ENCODE measurements at regions not wholly inside any gene's neighbourhood (a gene's known extent, or its start where the extent isn't known, plus 50 kb on each side); places are given as distances from the start of the nearest gene placed in this dataset.
A peak's percentile ranks its signal among the peaks of the same experiment; 100 is the strongest.

DNA sequence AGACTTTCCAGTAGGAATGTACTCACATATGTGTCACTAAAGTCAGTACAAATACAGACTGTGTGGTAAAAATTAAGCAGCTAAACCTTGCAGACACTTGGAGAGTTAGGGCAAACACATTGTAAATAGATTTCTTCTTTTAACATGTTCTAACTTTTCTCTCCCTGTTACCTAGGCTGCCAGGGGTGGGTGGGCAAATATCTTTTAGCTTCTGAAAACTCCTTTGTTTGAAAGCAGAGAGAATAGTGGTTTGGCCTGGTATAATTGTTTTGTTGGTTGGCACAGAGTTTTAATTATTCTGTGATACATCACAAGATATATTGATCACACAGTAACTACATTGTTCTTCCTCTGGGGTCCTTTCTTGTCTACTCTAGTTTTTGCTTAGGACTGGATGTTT is 289.8 kb upstream of the DACH1 start:
- no peak for DNase-seq

DNA sequence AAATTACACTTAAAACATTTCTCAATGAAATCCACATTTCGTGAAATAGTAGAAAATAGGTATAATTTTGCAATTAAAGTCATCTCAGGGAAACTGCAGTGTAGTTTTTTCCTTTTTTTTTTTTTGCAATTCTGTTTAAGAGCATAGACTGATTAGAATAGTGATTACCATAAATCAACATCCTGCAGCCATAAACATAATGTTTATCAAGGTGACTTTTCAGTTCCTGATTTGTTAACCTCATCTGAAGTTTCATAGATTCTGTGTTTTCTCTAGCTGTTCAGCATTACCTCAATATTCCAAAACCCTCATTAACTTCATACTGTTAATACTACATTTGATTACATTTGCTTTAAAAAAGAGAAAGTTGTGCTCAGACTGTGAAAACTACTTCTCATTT is 286.3 kb upstream of the DACH1 start:
- no peak for DNase-seq

DNA sequence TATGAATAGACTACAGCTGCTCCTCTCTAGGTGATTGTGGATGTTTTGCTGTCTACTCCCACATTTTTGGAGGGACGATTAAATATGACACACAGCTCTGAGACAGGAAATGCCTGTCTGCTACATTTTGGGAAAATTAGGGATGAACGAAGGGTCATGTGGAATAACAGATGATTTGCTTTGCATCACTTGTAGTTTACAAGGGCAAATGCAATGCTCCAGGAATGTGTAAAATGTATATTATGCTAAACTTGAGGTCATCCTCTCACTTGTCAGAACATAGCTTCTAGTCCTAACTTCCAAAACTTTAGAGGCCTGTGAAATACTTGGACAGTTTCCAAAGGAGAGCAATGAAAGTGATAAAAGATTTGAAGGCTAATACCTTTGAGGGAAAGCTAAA is 284.2 kb upstream of the DACH1 start:
- DNase-seq, result no peak

DNA sequence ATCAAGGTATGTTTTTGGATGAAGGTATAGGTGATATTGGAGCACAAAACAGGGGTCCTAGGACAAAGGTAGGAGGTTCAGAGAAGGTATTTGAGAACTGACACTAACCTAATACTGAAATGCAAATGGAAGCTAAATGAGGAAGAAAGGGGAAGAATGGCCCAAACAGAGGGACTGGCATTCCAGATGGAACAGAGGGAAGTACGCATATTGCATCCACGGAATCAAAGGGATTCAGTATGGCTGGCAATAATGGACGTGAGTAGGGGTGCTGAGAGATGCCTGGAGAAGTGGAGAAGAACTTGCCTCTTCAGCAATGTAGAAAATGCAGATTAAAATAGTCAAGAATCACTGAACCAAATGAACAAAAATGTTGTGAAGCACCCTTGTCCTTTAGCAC is 283.5 kb upstream of the DACH1 start:
- DNase-seq, result no peak

DNA sequence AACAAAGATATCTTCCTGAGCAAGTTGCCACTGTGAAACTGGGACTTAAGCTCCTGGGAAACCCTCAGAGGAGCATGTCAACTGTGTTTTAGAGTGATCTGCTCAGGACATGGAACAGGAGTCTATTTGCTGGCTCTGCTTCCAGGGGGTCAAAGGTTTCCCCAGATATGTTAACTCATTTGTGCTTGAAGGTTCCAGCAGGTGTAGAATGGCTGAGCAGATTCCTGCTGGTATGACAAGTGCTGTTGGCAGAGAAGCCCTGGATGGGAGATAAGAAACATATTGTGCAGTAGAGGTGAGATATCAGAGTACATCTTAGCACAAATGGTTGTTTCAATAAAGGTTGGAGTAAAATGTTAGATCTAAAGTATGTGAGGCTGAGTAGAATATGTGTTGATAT is 282.7 kb upstream of the DACH1 start:
- DNase-seq, result no peak

DNA sequence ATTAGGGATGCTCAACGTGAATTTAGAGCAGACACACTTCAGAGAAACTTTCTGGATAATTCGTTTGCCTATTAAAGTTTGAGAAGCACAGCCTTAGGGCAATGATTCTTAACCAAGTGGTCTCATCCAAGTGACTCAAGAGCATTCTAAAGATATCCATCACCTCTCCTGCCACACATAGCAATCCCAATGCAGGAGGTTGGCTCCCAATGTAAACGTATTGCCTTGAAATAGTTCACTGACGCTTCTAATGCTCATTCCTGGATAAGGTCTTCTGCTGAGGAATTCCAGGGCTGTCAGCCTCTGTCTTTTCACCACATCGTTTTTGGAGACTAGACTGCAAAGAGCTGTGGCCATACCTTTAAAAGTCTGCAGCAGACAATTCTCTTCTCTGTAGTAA is 279.8 kb upstream of the DACH1 start:
- DNase-seq, result no peak

DNA sequence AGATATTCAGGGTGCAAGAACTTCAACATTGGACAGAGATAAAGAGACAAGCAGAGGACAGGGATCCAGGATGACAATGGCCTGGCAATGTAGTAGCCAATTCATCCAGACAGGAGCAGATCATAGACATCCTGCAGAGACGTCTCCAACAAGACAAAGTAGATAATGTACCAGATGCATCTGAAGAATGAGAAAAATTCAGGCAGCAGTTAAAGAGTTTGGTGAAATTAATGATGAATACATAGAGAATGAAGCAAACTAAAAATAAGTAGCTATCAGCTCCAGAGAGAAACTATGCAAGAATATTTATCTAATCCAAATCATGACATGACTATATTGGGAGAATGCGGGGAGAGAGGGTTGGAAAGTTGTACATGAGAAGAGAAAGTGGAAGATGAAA is 278.4 kb upstream of the DACH1 start:
- no peak for DNase-seq

DNA sequence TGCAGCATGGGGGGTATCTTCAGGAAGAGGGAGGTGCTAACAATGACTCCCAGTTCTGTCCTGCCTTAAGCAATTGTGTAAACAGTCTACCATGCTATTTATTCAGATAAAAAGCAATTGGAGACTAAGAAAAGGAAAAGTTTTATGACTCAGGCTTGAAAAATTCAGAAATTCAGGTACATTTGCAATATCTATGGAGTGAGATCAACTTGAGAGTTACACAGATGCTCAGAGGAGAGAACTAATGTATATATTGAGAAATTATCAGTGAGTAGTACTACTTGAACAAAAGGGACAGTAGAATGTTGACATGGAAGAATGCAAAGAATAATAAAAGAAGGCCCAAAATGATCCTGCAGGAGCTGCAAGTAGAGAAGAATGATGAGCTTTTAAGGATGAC is 277.6 kb upstream of the DACH1 start:
- no peak for DNase-seq

DNA sequence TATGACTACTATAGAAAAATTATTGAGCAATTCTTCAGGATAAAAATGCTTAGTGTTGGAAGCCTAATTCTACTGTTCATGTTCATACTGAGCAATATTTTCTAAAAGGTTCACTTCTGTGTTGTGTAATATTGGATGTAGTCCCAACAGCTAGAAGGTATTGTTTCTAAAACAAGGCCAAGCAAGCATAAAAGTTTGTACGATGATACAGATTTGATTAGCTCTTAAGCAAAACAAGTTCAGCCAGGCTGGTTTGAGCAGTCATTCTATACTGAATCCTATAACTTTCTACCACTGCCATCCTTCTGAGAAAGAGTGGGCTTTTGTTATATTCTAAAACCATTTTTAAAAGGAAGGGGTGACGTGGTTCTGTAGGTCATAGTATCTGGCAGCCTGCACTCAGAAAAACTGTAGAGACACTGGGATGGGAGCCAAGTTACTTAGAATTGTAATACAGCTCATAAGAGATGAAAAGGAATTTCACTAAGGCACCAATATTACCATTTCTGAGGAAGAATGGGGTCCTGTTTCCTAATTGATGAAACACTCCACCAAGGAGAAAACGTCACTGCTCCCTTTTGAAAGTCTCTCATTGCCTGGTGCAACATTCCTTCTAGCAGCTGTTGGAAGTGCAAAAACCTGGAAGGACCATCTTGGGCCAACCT is 275.0 kb upstream of the DACH1 start:
- no peak for DNase-seq

DNA sequence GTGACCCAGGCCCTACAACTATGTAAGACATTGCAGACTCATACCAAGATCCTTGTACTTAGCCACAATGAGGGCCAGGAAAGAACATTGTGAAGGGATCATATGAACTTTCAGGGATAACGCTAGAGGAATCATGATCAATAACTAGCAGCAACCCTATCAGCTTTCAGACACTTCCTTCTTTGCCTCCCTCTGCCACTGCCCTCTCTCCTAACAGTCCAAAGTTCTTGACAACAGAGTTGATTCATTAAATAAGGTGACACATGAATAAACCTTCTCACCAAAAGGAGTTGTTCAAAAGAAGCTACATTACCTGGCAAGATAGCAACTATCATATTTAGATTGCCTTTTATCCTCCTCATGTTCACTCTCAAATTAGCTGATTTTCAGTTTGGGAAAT is 272.2 kb upstream of the DACH1 start:
- DNase-seq, result no peak

DNA sequence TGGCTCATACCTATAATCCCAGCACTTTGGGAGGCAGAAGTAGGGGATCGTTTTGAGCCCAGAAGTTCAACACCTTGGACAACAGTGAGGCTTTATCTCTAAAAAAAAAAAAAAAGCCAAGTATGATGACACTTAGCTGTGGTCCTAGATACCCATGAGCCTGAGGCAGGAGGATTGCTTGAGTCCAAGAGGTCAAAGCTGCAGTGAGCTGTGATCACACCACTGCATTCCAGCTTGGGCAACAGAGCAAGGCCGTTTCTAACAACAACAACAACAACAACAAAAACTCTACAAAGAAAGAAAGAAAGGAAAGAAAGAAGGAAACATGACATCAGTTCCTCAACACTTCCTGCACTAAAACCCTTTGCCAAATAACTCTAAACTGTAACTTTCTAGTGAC is 265.1 kb upstream of the DACH1 start:
- DNase-seq, result no peak

DNA sequence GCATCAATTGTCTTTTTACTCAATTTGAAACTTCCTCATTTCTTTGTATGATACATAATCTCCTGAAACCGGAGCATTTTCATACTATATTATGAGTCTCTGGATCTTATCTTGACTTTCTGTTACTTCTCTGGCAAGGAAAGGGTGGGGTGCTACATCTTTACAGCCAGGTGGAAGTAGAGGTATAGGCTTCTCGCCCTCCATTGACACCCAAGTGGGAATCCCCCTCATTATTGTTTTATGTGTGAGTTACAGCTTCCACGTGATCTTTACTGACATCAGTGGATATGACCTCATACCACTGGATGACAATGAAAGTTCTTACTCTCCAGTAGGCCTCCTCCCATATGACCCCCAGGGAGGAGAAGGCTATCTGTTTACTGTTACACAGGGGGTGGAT is 262.1 kb upstream of the DACH1 start:
- DNase-seq, result no peak

DNA sequence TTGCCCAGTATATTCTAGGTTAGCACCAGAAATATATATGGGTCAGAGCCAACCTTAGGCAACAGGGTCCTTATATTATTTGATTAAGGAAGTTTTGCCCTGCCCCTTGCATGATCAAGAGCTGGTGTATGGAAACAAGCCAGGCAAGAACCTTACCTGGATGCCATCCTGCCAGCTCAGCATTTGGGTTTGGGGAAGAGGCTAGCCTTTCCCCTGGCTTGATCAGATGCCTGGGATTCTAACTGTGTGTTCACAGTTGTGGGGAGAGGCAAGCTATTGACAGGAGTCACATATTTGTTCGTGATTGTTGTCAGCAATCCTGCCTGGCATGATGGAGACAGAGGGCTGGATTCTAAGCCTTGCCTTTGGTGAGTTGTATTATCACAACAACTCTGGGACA is 260.0 kb upstream of the DACH1 start:
- no peak for DNase-seq

DNA sequence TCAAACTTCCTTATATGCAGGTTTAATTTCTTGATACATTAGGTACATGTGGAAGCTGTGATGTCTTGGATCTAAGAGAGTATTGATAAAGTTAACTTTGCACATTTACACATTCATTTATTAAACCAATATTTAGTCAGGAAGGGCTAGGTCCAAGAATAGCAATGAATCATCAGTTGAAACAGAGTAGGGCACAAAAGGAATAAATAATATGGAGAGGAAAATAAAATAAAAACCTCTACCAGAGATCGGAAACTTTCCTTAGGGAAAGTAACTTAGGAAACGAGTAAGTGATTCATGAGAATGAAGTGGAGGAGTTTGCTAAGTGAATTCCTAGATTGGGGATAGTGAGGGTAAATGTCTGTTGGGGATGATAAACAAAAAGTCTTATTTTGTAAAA is 259.4 kb upstream of the DACH1 start:
- DNase-seq, result no peak

DNA sequence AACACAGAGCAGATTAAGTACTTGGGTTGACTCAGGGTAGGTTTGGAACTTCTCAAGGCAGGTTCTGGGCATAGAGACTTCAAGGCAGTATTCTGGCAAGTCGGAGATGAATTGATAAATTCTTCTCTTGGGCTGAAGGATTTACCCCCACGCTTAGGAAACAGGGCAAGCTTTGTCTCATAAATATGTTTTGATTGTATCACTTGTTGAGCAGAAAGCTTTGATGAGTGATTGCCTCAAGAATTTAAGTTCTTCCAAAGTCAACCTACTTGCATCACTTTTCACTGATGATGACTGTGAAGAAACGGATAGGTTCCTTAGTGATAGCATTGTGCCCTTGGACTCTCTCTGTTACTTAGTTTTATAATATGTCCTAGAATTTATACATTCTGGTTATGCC is 258.6 kb upstream of the DACH1 start:
- no peak for DNase-seq

DNA sequence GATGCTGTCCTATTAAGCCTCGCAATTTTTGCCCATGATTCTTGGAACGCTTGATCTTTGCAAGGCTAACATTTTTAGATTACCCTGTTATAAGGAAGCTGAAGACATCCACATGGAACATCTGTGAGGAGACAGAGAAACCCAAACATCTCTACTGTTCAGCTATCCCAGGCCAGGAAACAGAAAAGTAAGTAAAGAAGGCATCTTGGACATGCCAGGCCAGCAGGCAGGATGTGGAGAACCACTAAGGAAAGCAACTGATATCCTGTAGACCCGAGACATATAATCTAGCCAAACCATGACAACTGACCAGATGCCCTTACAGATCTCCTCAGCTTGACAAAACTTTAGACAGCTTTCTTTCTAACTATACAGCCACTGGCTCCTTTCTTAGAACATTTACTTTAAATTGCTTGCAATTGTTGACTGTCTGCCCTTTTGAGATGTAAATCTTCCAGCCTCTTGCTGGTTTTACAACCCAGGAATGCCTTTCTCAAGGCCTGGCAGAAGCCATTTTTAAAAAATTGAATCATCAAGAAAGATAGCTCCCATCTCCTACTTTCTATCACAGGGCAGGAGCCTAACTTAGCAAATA is 255.8 kb upstream of the DACH1 start:
- peak; percentile 40 for DNase-seq

DNA sequence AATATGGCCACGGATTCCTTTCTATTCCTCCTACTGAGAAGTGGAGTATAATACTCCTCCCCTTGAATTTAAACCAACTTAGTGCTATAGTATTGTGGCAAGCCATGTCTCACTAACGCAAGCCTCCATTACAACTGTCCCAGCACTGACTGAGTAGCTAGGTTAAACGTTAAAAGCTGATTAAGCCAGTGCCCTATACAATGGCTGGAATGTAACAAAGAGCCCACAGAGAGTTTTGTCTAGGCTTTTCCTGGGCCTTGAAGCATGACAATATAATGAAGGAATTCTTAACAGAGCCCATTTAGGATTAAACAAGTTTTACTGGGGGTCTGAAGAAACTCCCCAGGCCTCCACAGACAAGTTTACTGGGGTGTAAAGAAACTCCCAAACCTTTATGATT is 254.5 kb upstream of the DACH1 start:
- no peak for DNase-seq

DNA sequence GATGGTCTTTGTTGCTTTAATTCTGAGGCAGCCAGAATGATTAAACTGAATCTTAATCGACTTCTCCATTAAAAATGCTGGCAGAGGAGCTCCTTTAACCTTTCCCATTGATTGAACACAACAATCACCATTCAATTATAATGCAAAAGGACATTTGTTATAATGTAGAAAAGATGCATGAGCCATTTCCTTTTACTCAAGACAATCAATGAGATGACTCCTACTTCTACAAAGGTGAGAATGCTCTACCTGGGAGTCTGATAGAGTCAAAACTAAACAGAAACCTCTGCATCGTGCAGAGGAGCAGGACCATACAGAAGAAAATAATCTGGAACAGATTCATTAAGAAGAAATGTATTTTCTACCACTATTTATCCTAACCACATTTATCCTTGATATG is 253.6 kb upstream of the DACH1 start:
- DNase-seq, result no peak

DNA sequence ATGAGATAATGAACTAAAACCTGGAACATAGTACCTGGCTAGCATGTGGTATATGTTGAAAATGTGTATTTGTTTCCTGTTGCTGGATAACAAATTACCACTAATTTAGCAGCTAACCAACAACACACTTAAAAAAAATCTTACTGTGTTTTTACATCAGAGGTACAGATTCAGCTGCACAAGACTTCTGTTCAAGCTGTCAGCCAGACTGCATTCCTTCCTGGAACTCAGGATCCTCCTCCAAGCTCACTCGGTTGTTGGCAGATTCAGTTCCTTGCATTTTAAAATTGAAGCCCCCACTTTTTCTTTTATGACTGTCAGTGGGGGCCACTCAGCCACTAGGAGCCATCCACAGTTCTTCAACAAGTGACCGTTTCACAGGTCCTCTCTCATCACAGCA is 246.9 kb upstream of the DACH1 start:
- DNase-seq, result no peak

DNA sequence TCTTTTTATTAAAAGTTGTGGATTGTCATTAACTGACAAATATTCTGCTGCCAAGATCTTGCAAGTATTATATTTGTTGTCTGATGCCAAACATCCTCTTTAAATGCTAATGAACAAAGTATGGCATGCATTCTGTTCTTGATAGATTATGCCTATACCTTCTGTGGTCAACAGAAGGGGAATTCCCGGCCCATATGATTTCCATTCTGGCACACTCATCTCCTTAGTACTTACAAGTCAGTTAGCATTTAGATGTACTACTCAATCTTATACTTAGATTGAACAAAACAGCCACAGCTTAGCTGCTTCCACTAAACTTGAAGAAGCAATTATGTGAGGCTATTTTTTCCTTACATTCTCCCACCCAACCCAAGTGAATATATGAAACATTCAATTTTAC is 246.1 kb upstream of the DACH1 start:
- no peak for DNase-seq

DNA sequence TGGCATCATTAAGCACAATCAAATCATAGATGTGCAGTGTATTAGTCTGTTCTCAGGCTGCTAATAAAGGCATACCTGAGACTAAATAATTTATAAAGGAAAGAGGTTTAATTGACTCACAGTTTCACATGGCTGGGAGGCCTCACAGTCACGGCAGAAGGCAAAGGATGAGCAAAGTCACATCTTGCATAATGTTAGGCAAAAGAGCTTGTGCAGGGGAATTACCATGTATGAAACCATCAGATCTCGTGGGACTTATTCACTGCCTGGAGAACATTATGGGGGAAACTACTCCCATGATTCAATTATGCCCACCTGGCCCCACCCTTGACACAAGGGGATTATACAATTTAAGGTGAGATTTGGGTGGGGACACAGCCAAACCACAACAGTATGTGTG is 245.2 kb upstream of the DACH1 start:
- no peak for DNase-seq

DNA sequence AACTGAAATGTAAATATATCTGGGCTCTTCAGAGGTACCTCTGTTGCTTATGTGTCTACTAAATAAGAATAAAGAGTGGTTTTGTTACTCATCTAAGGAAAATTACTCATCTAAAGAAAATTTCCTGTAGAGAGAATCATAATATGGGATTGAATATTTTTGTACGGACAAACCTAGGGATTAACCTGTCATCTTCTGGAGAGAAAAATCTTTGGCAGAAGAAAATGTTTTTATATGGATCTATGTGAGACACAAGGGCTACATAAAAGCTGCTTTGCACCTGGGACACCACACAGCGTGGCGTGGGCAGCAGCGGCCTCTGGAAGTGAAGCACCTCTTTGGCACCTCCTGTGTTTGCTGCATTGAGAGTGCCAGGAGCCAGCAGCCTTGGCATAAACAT is 242.9 kb upstream of the DACH1 start:
- no peak for DNase-seq

DNA sequence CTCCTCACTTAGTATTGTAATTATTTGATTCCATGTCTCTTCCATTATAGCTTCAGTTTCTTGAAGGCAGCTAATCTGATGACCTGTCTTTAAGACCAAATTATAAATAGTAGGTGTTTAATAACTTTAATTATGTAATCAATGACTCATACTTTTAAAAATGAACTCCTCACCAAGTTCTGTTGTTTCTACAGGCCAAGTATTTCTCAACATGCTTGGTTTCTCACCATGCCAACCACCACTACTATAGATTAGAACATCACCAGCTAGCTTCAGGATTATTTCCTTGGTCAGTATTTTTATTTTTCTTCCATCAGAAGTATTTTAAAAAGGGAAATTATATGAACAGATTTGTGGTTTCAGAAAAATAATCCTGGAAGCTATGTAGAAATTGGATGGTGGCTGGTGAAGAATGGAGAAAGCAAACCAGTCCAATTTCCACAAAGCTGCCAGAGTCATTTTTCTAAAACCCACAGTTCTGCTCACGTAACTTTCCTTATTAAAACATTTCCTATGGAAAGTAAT is 237.7 kb upstream of the DACH1 start:
- peak; percentile 6 for DNase-seq

DNA sequence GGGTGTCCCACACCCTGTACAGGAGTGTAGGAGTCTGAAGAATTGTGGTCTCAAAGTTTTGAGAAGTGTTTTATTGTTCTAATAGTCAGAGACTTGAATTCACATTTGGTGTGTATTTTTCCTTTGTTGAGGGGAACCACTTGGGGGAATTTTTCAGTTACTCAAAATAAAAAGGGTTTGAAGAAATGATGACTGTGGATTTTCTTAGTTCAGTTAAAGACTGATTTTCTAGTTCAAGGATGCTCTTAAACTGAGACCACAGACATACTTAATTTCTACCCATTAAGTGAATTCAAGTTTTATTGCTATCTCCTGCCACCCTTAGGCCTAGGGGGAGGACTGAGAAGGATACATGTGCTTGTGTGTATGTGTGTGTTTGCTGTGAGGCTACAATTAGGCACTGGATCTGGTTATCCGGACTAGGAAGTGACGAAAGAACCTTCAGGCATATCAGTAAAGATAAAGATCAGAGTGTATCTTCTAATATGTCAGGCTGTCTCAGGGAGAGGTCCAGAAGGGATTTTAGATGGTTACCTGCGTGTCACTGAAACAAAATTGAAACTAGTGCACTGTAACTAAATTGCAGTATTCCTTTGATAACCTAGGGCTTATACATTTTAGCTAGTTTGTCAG is 234.9 kb upstream of the DACH1 start:
- DNase-seq, result no peak

DNA sequence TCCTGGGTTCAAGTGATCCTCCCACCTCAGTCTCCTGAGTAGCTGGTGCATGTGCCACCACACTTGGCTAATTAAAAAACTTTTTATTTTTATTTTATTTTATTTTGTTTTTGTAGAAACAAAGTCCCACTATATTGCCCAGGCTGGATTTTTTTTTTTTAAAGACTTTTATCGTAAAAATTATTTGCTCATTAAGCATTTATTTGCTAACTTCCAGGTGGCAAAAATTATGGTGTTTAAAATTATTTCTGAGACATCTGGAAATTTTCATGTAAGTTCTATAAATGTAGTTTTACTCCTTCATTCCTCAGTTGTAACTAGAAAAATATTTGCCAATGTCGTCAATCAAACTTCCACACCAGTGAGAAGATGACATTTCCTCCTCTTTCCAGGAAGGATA is 233.3 kb upstream of the DACH1 start:
- no peak for DNase-seq

Measured in hematopoietic multipotent progenitor cell treated with erythropoietin and hydrocortisone succinate and interleukin-3 and kit ligand, for 4 days (in vitro differentiated cells).